KG1 (cell line): ENCODE measurements at regions not wholly inside any gene's neighbourhood (a gene's known extent, or its start where the extent isn't known, plus 50 kb on each side); places are given as distances from the start of the nearest gene placed in this dataset.

Experiments used
- DNase-seq: peaks from one replicate; lab custom pipeline; 2025; lab: John Stamatoyannopoulos, UW

GRCh38 chr15:59953392-59953883, 50.7 kb upstream of the FOXB1 start:
- no peak for DNase-seq

DNA sequence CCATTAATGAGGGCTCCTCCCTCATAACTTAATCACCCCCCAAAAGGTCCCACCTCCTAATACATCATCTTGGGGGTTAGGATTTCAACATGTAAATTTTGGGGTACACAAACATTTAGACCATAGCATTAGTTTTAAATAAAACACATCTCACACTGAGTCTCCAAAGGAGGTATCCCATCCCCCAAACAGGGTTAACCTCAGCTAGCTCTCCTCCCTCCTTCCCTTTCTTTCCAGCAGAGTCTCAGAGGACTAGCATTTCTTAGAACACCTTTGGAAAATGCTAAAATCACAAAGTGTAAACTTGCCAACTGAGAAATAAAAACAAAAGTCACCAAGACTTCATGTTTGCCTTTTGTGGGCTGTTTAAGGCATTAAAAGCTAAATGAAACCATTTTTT, 51.2 kb upstream of the FOXB1 start:
- DNase-seq: no peak

- DNase-seq: no peak
These were observed 53.3 kb upstream of the FOXB1 start for GRCh38 chr15:59950603-59951388.

GRCh38 chr15:59948924-59949613, 55.0 kb upstream of the FOXB1 start:
- no peak for DNase-seq

- DNase-seq: no peak
These were observed 58.0 kb upstream of the FOXB1 start for GRCh38 chr15:59946084-59946483.

- no peak for DNase-seq
These were observed 59.1 kb upstream of the FOXB1 start for GRCh38 chr15:59945036-59945435.

- no peak for DNase-seq
These were observed 62.5 kb upstream of the FOXB1 start for GRCh38 chr15:59941612-59942011.

- DNase-seq: no peak
These were observed 63.2 kb upstream of the FOXB1 start for GRCh38 chr15:59940928-59941327.

DNA sequence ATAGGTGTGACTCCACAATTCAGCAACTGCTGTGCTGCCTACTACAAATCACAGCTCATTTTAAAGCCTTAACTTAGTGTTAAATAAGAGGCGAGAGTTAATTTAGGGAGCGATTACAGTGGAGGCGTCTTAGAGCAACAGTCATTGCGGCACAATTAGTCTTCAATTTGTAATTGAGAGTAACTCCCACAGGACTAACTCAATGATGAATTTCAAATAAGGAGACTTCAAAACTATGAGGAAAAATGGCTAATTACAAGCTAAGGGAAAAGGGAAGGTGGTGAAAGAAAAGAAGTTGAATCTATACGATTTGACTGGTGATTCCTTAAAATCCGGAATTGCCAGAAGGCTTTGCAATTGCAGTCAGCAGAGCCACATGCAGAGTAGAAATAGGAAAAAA, 63.7 kb upstream of the FOXB1 start:
- no peak for DNase-seq

DNA sequence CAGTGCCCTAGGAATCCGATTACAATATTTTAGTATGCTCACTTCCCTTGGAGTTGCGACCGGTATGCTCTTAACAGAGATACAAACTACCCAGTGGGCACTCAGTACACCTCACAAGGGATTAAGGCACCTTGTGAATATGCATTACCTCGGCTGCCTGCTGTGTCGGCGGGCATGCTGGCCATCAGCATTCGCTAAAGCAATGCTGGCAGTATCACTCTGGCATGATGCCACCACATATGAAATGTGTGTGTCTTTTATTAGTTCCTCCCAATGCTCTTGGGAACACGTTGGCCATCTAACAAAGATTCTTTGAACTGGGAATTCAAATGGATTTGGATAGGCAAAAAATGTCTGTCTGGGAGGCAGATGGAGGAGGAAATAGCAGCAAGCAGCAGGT, 67.4 kb upstream of the FOXB1 start:
- DNase-seq: no peak

DNA sequence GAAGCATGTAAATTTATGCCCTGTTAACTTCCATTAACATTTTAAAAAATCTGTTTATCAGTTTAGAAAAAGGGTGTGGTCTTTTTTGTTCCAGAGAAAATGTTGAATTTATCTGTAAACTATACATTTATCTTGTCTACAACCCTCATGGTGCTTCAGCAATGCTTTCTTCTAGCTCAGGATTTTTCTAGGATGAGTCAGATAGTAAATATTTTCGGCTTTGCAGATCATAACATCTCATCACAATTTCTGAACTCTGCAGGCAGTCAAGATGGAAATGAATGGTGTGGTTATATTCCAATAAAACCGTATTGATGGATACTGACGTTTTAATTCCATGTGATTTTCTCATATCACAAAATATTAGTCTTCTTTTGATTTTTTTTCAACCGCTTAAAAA, 70.5 kb upstream of the FOXB1 start:
- DNase-seq: no peak

DNA sequence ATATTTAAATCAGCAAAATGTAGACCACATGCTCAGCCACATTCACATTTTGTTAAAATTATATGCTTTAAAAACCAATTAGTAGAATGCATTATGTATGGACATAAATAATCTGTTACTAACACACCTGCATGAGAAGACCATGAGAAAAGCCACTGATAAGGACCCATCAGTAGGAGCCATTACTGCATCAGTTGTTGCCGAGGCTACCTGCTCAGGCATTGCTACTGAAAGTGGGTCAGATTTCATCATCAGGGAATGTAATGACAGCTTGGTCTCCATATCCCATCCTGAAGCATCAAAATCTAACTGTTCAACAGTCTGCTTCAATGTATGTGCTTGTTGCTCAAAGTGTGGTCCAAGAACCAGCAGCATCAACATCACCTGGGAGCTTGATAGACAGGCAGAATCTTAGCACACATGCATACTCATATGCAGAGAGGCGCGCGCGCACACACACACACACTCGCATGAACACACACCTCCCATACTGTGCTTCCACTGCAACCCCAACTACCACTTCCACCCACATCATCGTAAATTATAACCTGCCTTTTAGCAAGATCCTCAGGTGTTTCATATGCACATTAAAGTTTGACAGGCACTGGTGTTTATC, 72.4 kb upstream of the FOXB1 start:
- no peak for DNase-seq

- DNase-seq: no peak
These were observed 79.1 kb upstream of the FOXB1 start for GRCh38 chr15:59924812-59925522.

GRCh38 chr15:59924096-59924495, 80.0 kb upstream of the FOXB1 start:
- DNase-seq: no peak

- no peak for DNase-seq
These were observed 80.6 kb upstream of the FOXB1 start for GRCh38 chr15:59923508-59923907.

GRCh38 chr15:59918994-59919951, 84.8 kb upstream of the FOXB1 start:
- no peak for DNase-seq

- DNase-seq: peak; percentile 40
These were observed 86.5 kb upstream of the FOXB1 start for GRCh38 chr15:59917504-59918157.

- DNase-seq: no peak
These were observed 98.1 kb upstream of the FOXB1 start for GRCh38 chr15:59906046-59906445.

DNA sequence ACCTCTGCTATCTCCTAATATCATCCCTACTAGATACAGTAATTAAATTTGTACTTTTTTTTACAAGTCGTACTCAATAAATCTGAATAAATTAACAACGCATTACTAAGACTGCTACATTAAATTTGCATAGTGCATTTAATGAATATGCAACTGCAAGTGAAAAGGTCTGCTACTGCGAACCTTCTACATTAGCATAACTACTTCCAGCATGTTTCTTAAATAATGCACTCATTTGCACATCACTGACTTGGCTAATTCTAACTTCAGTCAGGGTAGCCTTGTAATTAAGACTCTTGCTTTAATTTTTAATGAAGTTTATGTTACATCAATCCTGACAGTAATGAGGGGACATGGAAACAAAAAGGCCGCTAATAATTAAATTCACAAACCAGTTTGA, 98.9 kb upstream of the FOXB1 start:
- no peak for DNase-seq

GRCh38 chr15:59904450-59905135, 99.5 kb upstream of the FOXB1 start:
- no peak for DNase-seq
